HepG2 (cell line): ENCODE measurements at regions not wholly inside any gene's neighbourhood (a gene's known extent, or its start where the extent isn't known, plus 50 kb on each side); places are given as distances from the start of the nearest gene placed in this dataset.

ENCODE experiments used
- ATAC-seq: fragments of 200-7000 bp; cut with Tn5 transposase; 3 replicates; pipeline ENCODE4 v1.9.1; 2020; ENCODE audit warnings: mild to moderate bottlenecking, moderate library complexity
- BruUV-seq: library from RNA; stranded (reverse); fragments of 400-500 nt; replicated peaks from 2 replicates; lab custom pipeline; 2021; lab: Mats Ljungman, UMichigan
- CTCF ChIA-PET: fragments of 300-600 bp; formaldehyde crosslinking; extraction: SDS; loops from one replicate; lab custom pipeline; 2021; ENCODE audit warnings: low total read pairs, inconsistent platforms, low intra/inter-chr PET ratio; lab: Yijun Ruan, JAX
- POLR2A ChIA-PET: fragments of 350-600 bp; sonication (Branson Sonifier 250); formaldehyde crosslinking; loops from one replicate; lab custom pipeline; 2020; ENCODE audit warnings: antibody characterized with exemption, inconsistent platforms; lab: Yijun Ruan, JAX
- DNase-seq: peaks from one replicate; pipeline ENCODE4 v3.0.0-alpha.2; 2015; ENCODE audit warnings: low spot score
- FAIRE-seq: peaks from 3 replicates; lab custom pipeline; 2011; peaks lifted over from hg19 to GRCh38; lab: Jason Lieb, UNC
- H2AFZ ChIP-seq: one replicate; pipeline ENCODE4 v1.6.1; 2011; ENCODE audit warnings: low read length, inconsistent platforms
- H3K27ac ChIP-seq: fragments of 300-600 bp; 3 replicates; pipeline ENCODE4 v1.8.0; 2011; ENCODE audit warnings: mixed run types, mild to moderate bottlenecking, mixed read lengths, low read length, inconsistent platforms; ENCODE audit not compliant: insufficient read depth; ENCODE audit errors: extremely low read length
- H3K27me3 ChIP-seq, 2 experiments: fragments of 200-600 bp in 1 of 2; 2 replicates in 1 of 2; 3 replicates in 1 of 2; pipeline versions ENCODE4 v1.6.0 to v1.8.0; 2011; ENCODE audit warnings: low read length in 2 of 2, mild to moderate bottlenecking in 2 of 2, moderate library complexity in 2 of 2, inconsistent platforms in 1 of 2; ENCODE audit not compliant: insufficient read depth in 2 of 2, control insufficient read depth in 1 of 2
- H3K36me3 ChIP-seq, 2 experiments: fragments of 200-600 bp in 1 of 2; replicated peaks in 1 of 2; 2 replicates in 1 of 2; 3 replicates in 1 of 2; pipeline versions ENCODE4 v1.5.1 to v1.8.0; 2011; ENCODE audit warnings: low read length in 2 of 2, inconsistent platforms in 1 of 2; ENCODE audit not compliant: insufficient read depth in 2 of 2, control insufficient read depth in 1 of 2
- H3K4me1 ChIP-seq: 2 replicates; pipeline ENCODE4 v1.5.1; 2012; ENCODE audit warnings: low read length, inconsistent platforms; ENCODE audit not compliant: insufficient read depth
- H3K4me2 ChIP-seq: 2 replicates; pipeline ENCODE4 v1.6.0; 2011; ENCODE audit warnings: low read depth, low read length, inconsistent platforms
- H3K4me3 ChIP-seq, 3 experiments: fragments of 200-600 bp in 1 of 3; sonication (generic), shearing (Covaris generic) in 1 of 3; replicated peaks in 1 of 3; 2 replicates each; pipeline ENCODE4 v1.5.1; 2011 to 2016; ENCODE audit warnings: low read length in 3 of 3, inconsistent platforms in 2 of 3, low read depth in 2 of 3, mild to moderate bottlenecking in 2 of 3, control low read depth in 1 of 3, mixed read lengths in 1 of 3; ENCODE audit not compliant: insufficient read depth in 1 of 3
- H3K79me2 ChIP-seq: one replicate; pipeline ENCODE4 v1.6.1; 2011; ENCODE audit warnings: low read length, inconsistent platforms; ENCODE audit not compliant: insufficient read depth
- H3K9ac ChIP-seq: 2 replicates; pipeline ENCODE4 v1.6.0; 2011; ENCODE audit warnings: mild to moderate bottlenecking, low read depth, low read length, inconsistent platforms; ENCODE audit not compliant: insufficient read depth
- H3K9me3 ChIP-seq: 2 replicates; pipeline ENCODE4 v1.5.1; 2012; ENCODE audit warnings: mild to moderate bottlenecking, low read length
- H4K20me1 ChIP-seq: 2 replicates; pipeline ENCODE4 v1.6.0; 2011; ENCODE audit warnings: inconsistent platforms, mild to moderate bottlenecking, low read length, moderate library complexity; ENCODE audit not compliant: insufficient read depth
- ATM ChIP-seq: fragments of 450-650 bp; IDR thresholded peaks from 2 replicates; pipeline ENCODE4 v1.7.1; 2017; ENCODE audit warnings: mild to moderate bottlenecking, borderline replicate concordance
- CHD2 ChIP-seq: IDR thresholded peaks from 2 replicates; pipeline ENCODE4 v1.6.1; 2011; ENCODE audit warnings: low read depth, low read length, improper control_type of control experiment
- CREB3 ChIP-seq: sonication (generic); formaldehyde crosslinking; IDR thresholded peaks from 2 replicates; pipeline ENCODE4 v1.5.0; 2020; ENCODE audit warnings: missing genetic modification reagents
- HOXA3 ChIP-seq: sonication (generic); formaldehyde crosslinking; IDR thresholded peaks from 2 replicates; pipeline ENCODE4 v1.5.0; 2020; ENCODE audit warnings: missing genetic modification reagents
- HOXD1 ChIP-seq: sonication (generic); formaldehyde crosslinking; IDR thresholded peaks from 2 replicates; pipeline ENCODE4 v1.5.0; 2020; ENCODE audit warnings: missing genetic modification reagents
- IKZF1 ChIP-seq: fragments of 450-650 bp; IDR thresholded peaks from 2 replicates; pipeline ENCODE4 v1.7.1; 2016
- NFIB ChIP-seq: sonication (generic); formaldehyde crosslinking; IDR thresholded peaks from 2 replicates; pipeline ENCODE4 v1.9.0; 2021; ENCODE audit warnings: missing genetic modification reagents, mild to moderate bottlenecking, borderline replicate concordance
- SATB2 ChIP-seq: sonication (generic); formaldehyde crosslinking; IDR thresholded peaks from 2 replicates; pipeline ENCODE4 v1.5.0; 2020; ENCODE audit warnings: missing genetic modification reagents
- TBX2 ChIP-seq: sonication (generic); formaldehyde crosslinking; IDR thresholded peaks from 2 replicates; pipeline ENCODE4 v1.5.0; 2020; ENCODE audit warnings: missing genetic modification reagents, mild to moderate bottlenecking, borderline replicate concordance
- WIZ ChIP-seq: sonication (generic); formaldehyde crosslinking; IDR thresholded peaks from 2 replicates; pipeline ENCODE4 v1.5.1; 2020; ENCODE audit warnings: mild to moderate bottlenecking, missing genetic modification reagents
- ZBTB7B ChIP-seq: sonication (generic); formaldehyde crosslinking; IDR thresholded peaks from 2 replicates; pipeline ENCODE4 v1.4.0; 2020; ENCODE audit warnings: missing genetic modification reagents
- ZNF354B ChIP-seq: sonication (generic); formaldehyde crosslinking; IDR thresholded peaks from 2 replicates; pipeline ENCODE4 v1.8.0; 2022; ENCODE audit warnings: mild to moderate bottlenecking, missing genetic modification reagents
- ZNF607 ChIP-seq: sonication (generic); formaldehyde crosslinking; IDR thresholded peaks from 2 replicates; pipeline ENCODE4 v1.5.1; 2020; ENCODE audit warnings: missing genetic modification reagents, mild to moderate bottlenecking, borderline replicate concordance
- ZNF784 ChIP-seq: sonication (generic); formaldehyde crosslinking; IDR thresholded peaks from 2 replicates; pipeline ENCODE4 v1.5.1; 2020; ENCODE audit warnings: missing genetic modification reagents, mild to moderate bottlenecking, borderline replicate concordance
- WGBS: methylation state at CpG from one replicate; pipeline ENCODE4 v1.1.6; 2017; ENCODE audit warnings: low lambda C conversion rate; 5-methylcytosine and 5-hydroxymethylcytosine counted together
- in situ Hi-C: cut with HindIII; loops from 2 replicates; pipeline ENCODE4 v1.10.0; 2017; ENCODE audit warnings: low pct_unique_long_range_greater_than_20kb; ENCODE audit not compliant: extremely low pct_ligation_motif_present
- intact Hi-C: fragments of 100-400 bp; cut with micrococcal nuclease; formaldehyde crosslinking; loops from one replicate; pipeline ENCODE4 v1.10.0; 2022; ENCODE audit not compliant: unreplicated experiment

- no peak for TF ChIP-seq ZNF354B (CRISPR knock-in tag)
- TF ChIP-seq, all 625 proteins: peak for 0
Measured at GRCh38 chr20:12171923-12172524, 254.3 kb downstream of the BTBD3 start (continued).

- intact Hi-C loops, result no loop called here
- no peak for FAIRE-seq
- WGBS, result under 1% methylated on average over 2 of the region's 2 CpGs
Measured at GRCh38 chr20:12173347-12174012, 255.8 kb downstream of the BTBD3 start.

More at GRCh38 chr20:12173347-12174012, 255.8 kb downstream of the BTBD3 start:
- Histone ChIP-seq H3K4me2 (no peak overlapping the region), H3K9me3 (peaks cover 89% of the 10 kb centered on the region), H3K9ac (no peak overlapping the region), H3K4me1 (no peaks in the 10 kb centered on the region), H3K79me2 (no peaks in the 10 kb centered on the region), H3K4me3 (no peak overlapping the region), H3K36me3 (no peaks in the 10 kb centered on the region), H3K27ac (no peak overlapping the region), H3K27me3 (no peaks in the 10 kb centered on the region), H4K20me1 (no peaks in the 10 kb centered on the region), H2AFZ (no peak overlapping the region)
- ATAC-seq, result no peak
- in situ Hi-C loops, result no loop called here
- CTCF ChIA-PET, result no interaction called here
- no peak for DNase-seq
- TF ChIP-seq WIZ (no peak), CREB3 (no peak), NFIB (CRISPR knock-in tag) (no peak), HOXD1 (CRISPR knock-in tag) (no peak), ATM (no peak), TBX2 (CRISPR knock-in tag) (no peak), HOXA3 (CRISPR knock-in tag) (no peak), ZNF607 (CRISPR knock-in tag) (no peak), ZNF784 (CRISPR knock-in tag) (no peak), SATB2 (CRISPR knock-in tag) (no peak), CHD2 (no peak), ZBTB7B (CRISPR knock-in tag) (no peak), IKZF1 (no peak)
- no TSS peak for BruUV-seq
- POLR2A ChIA-PET, result no interaction called here
